NCI-H524 treated with DMSO at 0.1 percent for 48 hours (cell line): ENCODE measurements at regions not wholly inside any gene's neighbourhood (a gene's known extent, or its start where the extent isn't known, plus 50 kb on each side); places are given as distances from the start of the nearest gene placed in this dataset.
"Not testable (repeated sequence)": the region's sequence is repeated elsewhere in the genome, so short reads cannot be mapped to it uniquely, and the experiment has no call there.

Source experiments
- DNase-seq: peaks from one replicate; lab custom pipeline; 2025; lab: John Stamatoyannopoulos, UW

DNA sequence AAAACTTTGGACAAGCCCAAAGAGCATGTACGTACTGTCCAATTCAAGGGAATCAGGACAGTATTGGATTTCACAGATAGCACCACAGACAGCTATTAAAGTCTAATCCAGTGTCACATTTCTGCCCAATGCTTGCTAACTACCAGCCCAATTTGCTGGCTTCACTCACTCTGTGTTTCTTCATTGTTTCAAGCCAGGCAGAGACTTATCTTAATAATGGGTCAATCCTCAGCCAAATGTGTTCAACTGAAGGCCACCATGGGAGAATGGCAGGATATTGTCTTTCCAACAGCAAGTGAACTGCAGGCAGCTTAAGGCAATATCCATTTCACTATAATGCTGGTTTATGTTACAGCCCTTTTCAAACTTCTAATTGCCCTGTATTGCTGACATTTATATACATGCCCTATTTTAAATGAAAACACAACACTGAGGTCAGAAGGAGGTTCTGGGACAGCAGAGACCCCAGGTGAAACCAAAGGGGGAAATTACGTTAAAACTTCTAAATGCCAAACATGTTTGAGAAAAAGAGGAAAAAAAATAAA is 142.1 kb upstream of the RSPO3 start:
- DNase-seq = no peak

- DNase-seq = no peak
Measured at GRCh38 chr6:126983779-126984178, 134.7 kb upstream of the RSPO3 start.

DNA sequence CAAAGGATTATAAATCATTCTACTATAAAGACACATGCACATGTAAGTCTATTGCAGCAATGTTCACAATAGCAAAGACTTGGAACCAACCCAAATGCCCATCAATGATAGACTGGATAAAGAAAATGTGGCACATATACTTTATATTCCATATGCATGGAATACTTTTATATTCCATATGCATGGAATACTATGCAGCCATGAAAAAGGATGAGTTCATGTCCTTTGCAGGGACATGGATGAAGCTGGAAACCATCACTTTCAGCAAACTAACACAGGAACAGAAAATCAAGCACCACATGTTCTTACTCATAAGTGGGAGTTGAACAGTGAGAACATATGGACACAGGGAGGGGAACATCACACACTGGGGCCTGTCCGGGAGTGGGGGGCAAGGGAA is 130.3 kb upstream of the RSPO3 start:
- DNase-seq = not testable (repeated sequence)

DNA sequence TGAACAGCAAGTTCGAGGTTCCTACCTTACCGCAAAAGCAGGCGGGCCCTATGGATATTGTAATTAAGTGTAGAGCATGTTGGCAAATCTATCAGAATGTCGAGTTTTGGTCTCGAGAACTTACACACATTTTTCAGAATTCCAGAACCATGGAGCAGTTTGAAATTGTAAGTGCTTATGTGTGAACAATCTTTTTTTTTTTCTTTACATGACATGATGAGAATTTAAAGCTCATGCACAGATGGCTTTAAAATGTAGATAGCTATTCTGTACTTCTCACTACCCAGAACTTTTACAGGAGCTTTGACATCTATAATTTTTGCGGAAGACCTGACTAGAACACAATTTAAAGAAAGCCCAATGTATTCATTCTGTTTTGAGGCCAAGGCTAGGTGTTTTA is 117.8 kb upstream of the RSPO3 start:
- no peak for DNase-seq

- no peak for DNase-seq
Measured at GRCh38 chr6:127013865-127014264, 104.6 kb upstream of the RSPO3 start.

DNA sequence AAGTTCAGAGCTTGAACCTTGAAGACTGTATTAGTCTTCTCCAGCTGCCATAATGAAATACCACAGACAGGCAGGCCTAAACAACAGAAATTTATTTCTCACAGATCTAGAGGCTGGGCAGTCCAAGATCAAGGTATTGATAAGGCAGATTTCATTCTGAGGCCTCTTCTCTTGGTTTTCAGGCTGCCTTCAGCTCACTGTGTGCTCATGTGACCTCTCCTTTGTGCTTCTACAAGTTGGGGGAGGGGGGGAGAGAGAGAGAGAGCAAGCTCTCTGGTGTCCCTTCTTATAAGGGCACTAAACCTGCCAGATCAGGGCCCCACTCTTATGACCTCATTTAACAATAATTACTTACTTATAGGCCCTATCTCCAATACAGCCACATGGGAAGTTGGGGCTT is 102.6 kb upstream of the RSPO3 start:
- DNase-seq = no peak

- DNase-seq = no peak
Measured at GRCh38 chr6:127019828-127020227, 98.6 kb upstream of the RSPO3 start.

DNA sequence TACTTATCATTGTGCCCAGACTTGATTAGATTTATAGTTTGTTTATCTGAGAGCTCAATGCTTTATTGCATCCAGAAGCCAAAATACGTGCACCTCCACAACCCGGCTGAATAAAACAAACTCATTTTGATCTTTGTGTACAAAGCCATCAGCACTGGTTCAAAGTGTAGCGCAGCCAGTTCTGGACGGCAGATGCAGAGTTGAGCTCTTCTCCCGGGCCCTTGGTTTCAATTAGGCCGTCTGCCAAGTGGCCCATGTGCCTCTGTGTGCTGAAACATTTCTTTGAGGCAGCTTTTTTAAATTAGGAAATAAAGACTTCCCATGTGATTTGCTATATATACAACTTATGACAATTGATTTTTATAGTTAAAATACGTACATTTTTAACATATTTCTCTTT is 96.2 kb upstream of the RSPO3 start:
- no peak for DNase-seq

GRCh38 chr6:127023001-127023778 is 95.3 kb upstream of the RSPO3 start:
- DNase-seq = no peak

- DNase-seq = no peak
Measured at GRCh38 chr6:127026247-127026646, 92.2 kb upstream of the RSPO3 start.

- DNase-seq = no peak
Measured at GRCh38 chr6:127030111-127030510, 88.4 kb upstream of the RSPO3 start.

- DNase-seq = no peak
Measured at GRCh38 chr6:127030836-127031235, 87.6 kb upstream of the RSPO3 start.

DNA sequence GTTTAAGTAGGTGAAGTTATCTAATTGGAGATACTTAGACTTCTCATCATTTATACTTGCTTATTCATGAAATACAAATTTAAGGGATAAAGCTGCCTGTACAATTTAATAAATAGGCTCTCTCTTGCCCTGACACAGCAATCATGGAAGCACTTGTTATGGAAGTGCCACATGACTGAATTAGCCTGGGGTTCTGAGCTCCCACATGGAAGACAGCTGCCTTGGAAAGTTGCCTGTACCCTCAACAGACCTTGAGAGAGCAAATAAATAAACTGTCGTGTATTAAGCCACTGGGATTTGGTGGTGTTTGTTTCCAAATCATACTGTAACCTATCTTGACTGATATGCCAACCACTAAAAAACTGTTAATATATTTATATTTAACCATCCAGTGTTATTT is 87.0 kb upstream of the RSPO3 start:
- DNase-seq = no peak

- no peak for DNase-seq
Measured at GRCh38 chr6:127032971-127033370, 85.5 kb upstream of the RSPO3 start.

- no peak for DNase-seq
Measured at GRCh38 chr6:127051571-127052260, 66.8 kb upstream of the RSPO3 start.

GRCh38 chr6:127053032-127053874 is 65.2 kb upstream of the RSPO3 start:
- no peak for DNase-seq

GRCh38 chr6:127053875-127054235 is 64.6 kb upstream of the RSPO3 start:
- DNase-seq = no peak

DNA sequence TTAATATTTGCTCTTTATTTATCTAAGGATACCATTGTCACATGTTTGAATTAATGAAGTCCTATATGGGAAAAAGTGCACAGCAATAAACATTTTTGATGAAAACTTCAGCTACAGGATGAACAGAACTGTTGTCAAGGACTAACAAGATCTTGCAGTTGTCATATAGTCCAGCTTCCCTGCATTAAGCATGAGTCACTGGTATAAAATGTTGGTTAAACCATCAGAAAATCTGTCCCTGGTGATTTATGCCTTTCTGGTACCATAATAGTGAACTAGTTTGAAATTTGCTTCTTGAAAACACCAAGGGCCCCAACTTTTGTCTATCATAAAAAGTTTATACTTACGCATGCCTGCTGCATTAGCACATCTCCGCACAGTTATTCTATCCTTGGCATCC is 60.4 kb upstream of the RSPO3 start:
- no peak for DNase-seq

GRCh38 chr6:127058936-127059335 is 59.5 kb upstream of the RSPO3 start:
- no peak for DNase-seq
